ENCODE measurements at regions not wholly inside any gene's neighbourhood (a gene's known extent, or its start where the extent isn't known, plus 50 kb on each side); places are given as distances from the start of the nearest gene placed in this dataset.
A peak's percentile ranks its signal among the peaks of the same experiment; 100 is the strongest.

GRCh38 chr5:73314395-73315257 lies 134.0 kb downstream of the FOXD1 start:
- H3K27ac ChIP-seq (ENCODE audit: low read depth, low read length) = no peak overlapping the region
- peaks cover 0 to 28% (median 0%) of the 10 kb centered on the region in 5 donors for H3K27me3 ChIP-seq (ENCODE audit: control insufficient read depth in 5 of 5, insufficient read depth in 4 of 5, low read length in 5 of 5)
- peaks cover 0 to 27% (median 18%) of the 10 kb centered on the region in 5 donors for H3K4me1 ChIP-seq (ENCODE audit: control insufficient read depth in 5 of 5, insufficient read depth in 5 of 5, low read length in 5 of 5)
- H3K9ac ChIP-seq (ENCODE audit: low read length in 5 of 5) = no peak overlapping the region
- H3K36me3 ChIP-seq (ENCODE audit: control insufficient read depth in 5 of 5, insufficient read depth in 5 of 5, low read length in 5 of 5) = no peaks in the 10 kb centered on the region
- no peak overlapping the region for H3K4me3 ChIP-seq (ENCODE audit: low read depth in 1 of 5, low read length in 5 of 5)
- H3K9me3 ChIP-seq (ENCODE audit: control insufficient read depth in 5 of 5, low read length in 5 of 5) = peaks cover 0 to 3% (median 0%) of the 10 kb centered on the region in 5 donors

GRCh38 chr5:73312872-73313510 lies 135.6 kb downstream of the FOXD1 start:
- H3K27me3 ChIP-seq (ENCODE audit: control insufficient read depth in 5 of 5, insufficient read depth in 4 of 5, low read length in 5 of 5) = peaks cover 0 to 23% (median 0%) of the 10 kb centered on the region in 5 donors

GRCh38 chr5:73312146-73312871 lies 136.3 kb downstream of the FOXD1 start:
- H3K27ac ChIP-seq (ENCODE audit: low read depth, low read length) = peak overlapping the region; percentile 3
- H3K27me3 ChIP-seq (ENCODE audit: control insufficient read depth in 5 of 5, insufficient read depth in 4 of 5, low read length in 5 of 5) = peaks cover 0 to 23% (median 0%) of the 10 kb centered on the region in 5 donors

More at GRCh38 chr5:73312872-73313510, 135.6 kb downstream of the FOXD1 start:
- no peak overlapping the region for H3K27ac ChIP-seq (ENCODE audit: low read depth, low read length)
- H3K36me3 ChIP-seq (ENCODE audit: control insufficient read depth in 5 of 5, insufficient read depth in 5 of 5, low read length in 5 of 5) = no peaks in the 10 kb centered on the region
- H3K9ac ChIP-seq (ENCODE audit: low read length in 5 of 5) = no peak overlapping the region
- no peak overlapping the region for H3K4me3 ChIP-seq (ENCODE audit: low read depth in 1 of 5, low read length in 5 of 5)
- H3K4me1 ChIP-seq (ENCODE audit: control insufficient read depth in 5 of 5, insufficient read depth in 5 of 5, low read length in 5 of 5) = peaks cover 0 to 27% (median 18%) of the 10 kb centered on the region in 5 donors
- H3K9me3 ChIP-seq (ENCODE audit: control insufficient read depth in 5 of 5, low read length in 5 of 5) = no peaks in the 10 kb centered on the region

GRCh38 chr5:73311291-73312110 lies 137.1 kb downstream of the FOXD1 start:
- peaks cover 0 to 23% (median 2%) of the 10 kb centered on the region in 5 donors for H3K27me3 ChIP-seq (ENCODE audit: control insufficient read depth in 5 of 5, insufficient read depth in 4 of 5, low read length in 5 of 5)
- peak overlapping the region; percentile 3 for H3K27ac ChIP-seq (ENCODE audit: low read depth, low read length)
- H3K36me3 ChIP-seq (ENCODE audit: control insufficient read depth in 5 of 5, insufficient read depth in 5 of 5, low read length in 5 of 5) = no peaks in the 10 kb centered on the region
- no peaks in the 10 kb centered on the region for H3K9me3 ChIP-seq (ENCODE audit: control insufficient read depth in 5 of 5, low read length in 5 of 5)
- no peak overlapping the region for H3K9ac ChIP-seq (ENCODE audit: low read length in 5 of 5)
- peak overlapping the region; percentile 36 to 58 (median 50) for H3K4me3 ChIP-seq (ENCODE audit: low read depth in 1 of 5, low read length in 5 of 5)
- peaks cover 0 to 21% (median 16%) of the 10 kb centered on the region in 5 donors for H3K4me1 ChIP-seq (ENCODE audit: control insufficient read depth in 5 of 5, insufficient read depth in 5 of 5, low read length in 5 of 5)

More at GRCh38 chr5:73312146-73312871, 136.3 kb downstream of the FOXD1 start:
- no peak overlapping the region for H3K9ac ChIP-seq (ENCODE audit: low read length in 5 of 5)
- H3K4me3 ChIP-seq (ENCODE audit: low read depth in 1 of 5, low read length in 5 of 5) = peak overlapping the region in 1 of 5 donors; percentile 45
- H3K9me3 ChIP-seq (ENCODE audit: control insufficient read depth in 5 of 5, low read length in 5 of 5) = no peaks in the 10 kb centered on the region
- no peaks in the 10 kb centered on the region for H3K36me3 ChIP-seq (ENCODE audit: control insufficient read depth in 5 of 5, insufficient read depth in 5 of 5, low read length in 5 of 5)
- H3K4me1 ChIP-seq (ENCODE audit: control insufficient read depth in 5 of 5, insufficient read depth in 5 of 5, low read length in 5 of 5) = peaks cover 0 to 27% (median 18%) of the 10 kb centered on the region in 5 donors

GRCh38 chr5:73307645-73308355 lies 134.8 kb downstream of the TMEM174 start:
- no peaks in the 10 kb centered on the region for H3K9me3 ChIP-seq (ENCODE audit: control insufficient read depth in 5 of 5, low read length in 5 of 5)
- no peaks in the 10 kb centered on the region for H3K36me3 ChIP-seq (ENCODE audit: control insufficient read depth in 5 of 5, insufficient read depth in 5 of 5, low read length in 5 of 5)
- H3K27me3 ChIP-seq (ENCODE audit: control insufficient read depth in 5 of 5, insufficient read depth in 4 of 5, low read length in 5 of 5) = peaks cover 19 to 57% (median 27%) of the 10 kb centered on the region in 5 donors
- no peak overlapping the region for H3K27ac ChIP-seq (ENCODE audit: low read depth, low read length)
- peaks cover 0 to 28% (median 24%) of the 10 kb centered on the region in 5 donors for H3K4me1 ChIP-seq (ENCODE audit: control insufficient read depth in 5 of 5, insufficient read depth in 5 of 5, low read length in 5 of 5)
- no peak overlapping the region for H3K4me3 ChIP-seq (ENCODE audit: low read depth in 1 of 5, low read length in 5 of 5)
- no peak overlapping the region for H3K9ac ChIP-seq (ENCODE audit: low read length in 5 of 5)

GRCh38 chr5:73306741-73307275 lies 133.8 kb downstream of the TMEM174 start:
- H3K9me3 ChIP-seq (ENCODE audit: control insufficient read depth in 5 of 5, low read length in 5 of 5) = no peaks in the 10 kb centered on the region
- H3K4me1 ChIP-seq (ENCODE audit: control insufficient read depth in 5 of 5, insufficient read depth in 5 of 5, low read length in 5 of 5) = peaks cover 0 to 22% (median 21%) of the 10 kb centered on the region in 5 donors
- no peak overlapping the region for H3K27ac ChIP-seq (ENCODE audit: low read depth, low read length)
- H3K36me3 ChIP-seq (ENCODE audit: control insufficient read depth in 5 of 5, insufficient read depth in 5 of 5, low read length in 5 of 5) = no peaks in the 10 kb centered on the region
- H3K9ac ChIP-seq (ENCODE audit: low read length in 5 of 5) = no peak overlapping the region
- peaks cover 24 to 57% (median 34%) of the 10 kb centered on the region in 5 donors for H3K27me3 ChIP-seq (ENCODE audit: control insufficient read depth in 5 of 5, insufficient read depth in 4 of 5, low read length in 5 of 5)
- no peak overlapping the region for H3K4me3 ChIP-seq (ENCODE audit: low read depth in 1 of 5, low read length in 5 of 5)

GRCh38 chr5:73306078-73306719 lies 133.2 kb downstream of the TMEM174 start:
- H3K27me3 ChIP-seq (ENCODE audit: control insufficient read depth in 5 of 5, insufficient read depth in 4 of 5, low read length in 5 of 5) = peaks cover 30 to 57% (median 40%) of the 10 kb centered on the region in 5 donors
- H3K9me3 ChIP-seq (ENCODE audit: control insufficient read depth in 5 of 5, low read length in 5 of 5) = no peaks in the 10 kb centered on the region
- H3K9ac ChIP-seq (ENCODE audit: low read length in 5 of 5) = no peak overlapping the region
- H3K4me1 ChIP-seq (ENCODE audit: control insufficient read depth in 5 of 5, insufficient read depth in 5 of 5, low read length in 5 of 5) = peaks cover 0 to 15% (median 15%) of the 10 kb centered on the region in 5 donors
- no peaks in the 10 kb centered on the region for H3K36me3 ChIP-seq (ENCODE audit: control insufficient read depth in 5 of 5, insufficient read depth in 5 of 5, low read length in 5 of 5)
- H3K27ac ChIP-seq (ENCODE audit: low read depth, low read length) = no peak overlapping the region
- no peak overlapping the region for H3K4me3 ChIP-seq (ENCODE audit: low read depth in 1 of 5, low read length in 5 of 5)

GRCh38 chr5:73305386-73305785 lies 132.4 kb downstream of the TMEM174 start:
- peaks cover 0 to 11% (median 11%) of the 10 kb centered on the region in 5 donors for H3K4me1 ChIP-seq (ENCODE audit: control insufficient read depth in 5 of 5, insufficient read depth in 5 of 5, low read length in 5 of 5)

More at GRCh38 chr5:73305386-73305785, 132.4 kb downstream of the TMEM174 start:
- H3K27ac ChIP-seq (ENCODE audit: low read depth, low read length) = no peak overlapping the region
- H3K9ac ChIP-seq (ENCODE audit: low read length in 5 of 5) = no peak overlapping the region
- H3K4me3 ChIP-seq (ENCODE audit: low read depth in 1 of 5, low read length in 5 of 5) = no peak overlapping the region
- no peaks in the 10 kb centered on the region for H3K36me3 ChIP-seq (ENCODE audit: control insufficient read depth in 5 of 5, insufficient read depth in 5 of 5, low read length in 5 of 5)
- no peaks in the 10 kb centered on the region for H3K9me3 ChIP-seq (ENCODE audit: control insufficient read depth in 5 of 5, low read length in 5 of 5)
- H3K27me3 ChIP-seq (ENCODE audit: control insufficient read depth in 5 of 5, insufficient read depth in 4 of 5, low read length in 5 of 5) = peaks cover 38 to 63% (median 47%) of the 10 kb centered on the region in 5 donors
